ENCODE measurements at regions not wholly inside any gene's neighbourhood (a gene's known extent, or its start where the extent isn't known, plus 50 kb on each side); places are given as distances from the start of the nearest gene placed in this dataset.

DNA sequence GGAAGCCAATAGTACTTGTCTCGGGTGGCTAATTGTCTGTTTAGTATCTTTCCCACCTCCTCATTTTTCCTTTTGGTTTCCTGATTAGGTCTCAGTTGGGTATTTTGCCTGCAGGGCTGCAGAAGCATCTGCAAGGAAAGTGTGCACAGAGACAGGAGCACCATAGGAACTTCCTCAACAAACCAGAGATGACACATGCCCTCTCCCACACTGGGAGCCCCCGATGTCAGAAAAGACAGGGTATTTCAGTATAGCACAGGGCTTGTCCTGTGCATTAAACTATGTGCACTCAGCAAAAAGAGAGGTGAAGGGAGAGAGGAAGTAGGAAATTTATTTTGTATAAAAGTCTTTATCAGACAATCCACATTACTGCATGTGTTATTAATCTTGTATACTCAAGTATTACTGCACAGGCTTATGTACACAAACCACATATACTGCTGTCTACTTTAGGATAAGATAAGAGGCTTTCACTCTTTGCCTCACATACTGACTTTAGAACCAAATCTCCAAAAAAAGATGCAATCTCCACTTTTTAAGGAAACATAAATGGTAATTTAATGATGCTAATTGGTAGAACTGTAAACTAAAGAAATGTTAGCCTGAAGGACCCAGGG, 501.0 kb downstream of the FOXO1 start:
- H3K9me3 Mint-ChIP-seq = no peaks in the 10 kb centered on the region
- no peak for ATAC-seq
- CTCF ChIA-PET = no interaction called here
- H3K4me3 Mint-ChIP-seq = no peak overlapping the region
- H3K36me3 Mint-ChIP-seq = no peaks in the 10 kb centered on the region
- POLR2A ChIA-PET = no interaction called here
- TF ChIP-seq MXD4 (CRISPR knock-in tag; IDR thresholded peaks at IDR 0.05; ENCODE audit: borderline replicate concordance) (no peak), SP1 (CRISPR knock-in tag; conservative IDR thresholded peaks at IDR 0.05) (no peak)
- H3K27ac Mint-ChIP-seq = no peak overlapping the region
- no peak for DNase-seq (ENCODE audit: low spot score)
- H3K27me3 Mint-ChIP-seq (ENCODE audit: low read depth) = no peaks in the 10 kb centered on the region; the same call in 1 of the 2 replicates
- H3K4me1 Mint-ChIP-seq = peaks cover 17% of the 10 kb centered on the region

GRCh38 chr13:40167327-40167726, 499.1 kb downstream of the FOXO1 start:
- ATAC-seq (no peak), DNase-seq (ENCODE audit: low spot score) (no peak)
- no peaks in the 10 kb centered on the region for H3K36me3 Mint-ChIP-seq
- ChIA-PET POLR2A (no interaction called here), CTCF (no interaction called here)
- peaks cover 7% of the 10 kb centered on the region for H3K27me3 Mint-ChIP-seq (ENCODE audit: low read depth)
- H3K9me3 Mint-ChIP-seq = no peaks in the 10 kb centered on the region
- no peak for TF ChIP-seq RORB (CRISPR knock-in tag; IDR thresholded peaks at IDR 0.05)
- TF ChIP-seq, protein P1, sequence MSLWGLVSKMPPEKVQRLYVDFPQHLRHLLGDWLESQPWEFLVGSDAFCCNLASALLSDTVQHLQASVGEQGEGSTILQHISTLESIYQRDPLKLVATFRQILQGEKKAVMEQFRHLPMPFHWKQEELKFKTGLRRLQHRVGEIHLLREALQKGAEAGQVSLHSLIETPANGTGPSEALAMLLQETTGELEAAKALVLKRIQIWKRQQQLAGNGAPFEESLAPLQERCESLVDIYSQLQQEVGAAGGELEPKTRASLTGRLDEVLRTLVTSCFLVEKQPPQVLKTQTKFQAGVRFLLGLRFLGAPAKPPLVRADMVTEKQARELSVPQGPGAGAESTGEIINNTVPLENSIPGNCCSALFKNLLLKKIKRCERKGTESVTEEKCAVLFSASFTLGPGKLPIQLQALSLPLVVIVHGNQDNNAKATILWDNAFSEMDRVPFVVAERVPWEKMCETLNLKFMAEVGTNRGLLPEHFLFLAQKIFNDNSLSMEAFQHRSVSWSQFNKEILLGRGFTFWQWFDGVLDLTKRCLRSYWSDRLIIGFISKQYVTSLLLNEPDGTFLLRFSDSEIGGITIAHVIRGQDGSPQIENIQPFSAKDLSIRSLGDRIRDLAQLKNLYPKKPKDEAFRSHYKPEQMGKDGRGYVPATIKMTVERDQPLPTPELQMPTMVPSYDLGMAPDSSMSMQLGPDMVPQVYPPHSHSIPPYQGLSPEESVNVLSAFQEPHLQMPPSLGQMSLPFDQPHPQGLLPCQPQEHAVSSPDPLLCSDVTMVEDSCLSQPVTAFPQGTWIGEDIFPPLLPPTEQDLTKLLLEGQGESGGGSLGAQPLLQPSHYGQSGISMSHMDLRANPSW (CRISPR knock-in tag; conservative IDR thresholded peaks at IDR 0.05; ENCODE audit: low read depth) = no peak
- TF ChIP-seq, protein P2, sequence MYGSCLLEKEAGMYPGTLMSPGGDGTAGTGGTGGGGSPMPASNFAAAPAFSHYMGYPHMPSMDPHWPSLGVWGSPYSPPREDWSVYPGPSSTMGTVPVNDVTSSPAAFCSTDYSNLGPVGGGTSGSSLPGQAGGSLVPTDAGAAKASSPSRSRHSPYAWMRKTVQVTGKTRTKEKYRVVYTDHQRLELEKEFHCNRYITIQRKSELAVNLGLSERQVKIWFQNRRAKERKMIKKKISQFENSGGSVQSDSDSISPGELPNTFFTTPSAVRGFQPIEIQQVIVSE (CRISPR knock-in tag; IDR thresholded peaks at IDR 0.05; ENCODE audit: borderline replicate concordance) = no peak
- H3K4me1 Mint-ChIP-seq = peaks cover 31% of the 10 kb centered on the region
- no peak overlapping the region for H3K4me3 Mint-ChIP-seq
- H3K27ac Mint-ChIP-seq = no peak overlapping the region

GRCh38 chr13:40168425-40169166, 497.8 kb downstream of the FOXO1 start:
- ChIA-PET CTCF (no interaction called here), POLR2A (no interaction called here)
- Mint-ChIP-seq H3K9me3 (no peaks in the 10 kb centered on the region), H3K4me3 (no peak overlapping the region), H3K27ac (no peak overlapping the region), H3K4me1 (peaks cover 31% of the 10 kb centered on the region), H3K36me3 (no peaks in the 10 kb centered on the region), H3K27me3 (ENCODE audit: low read depth) (peaks cover 19% of the 10 kb centered on the region)
- no peak for TF ChIP-seq ZNF317 (CRISPR knock-in tag; IDR thresholded peaks at IDR 0.05; ENCODE audit: borderline replicate concordance, low read depth)
- ATAC-seq (no peak), DNase-seq (ENCODE audit: low spot score) (no peak)

GRCh38 chr13:40169476-40169875, 497.0 kb downstream of the FOXO1 start:
- TF ChIP-seq, protein P3, sequence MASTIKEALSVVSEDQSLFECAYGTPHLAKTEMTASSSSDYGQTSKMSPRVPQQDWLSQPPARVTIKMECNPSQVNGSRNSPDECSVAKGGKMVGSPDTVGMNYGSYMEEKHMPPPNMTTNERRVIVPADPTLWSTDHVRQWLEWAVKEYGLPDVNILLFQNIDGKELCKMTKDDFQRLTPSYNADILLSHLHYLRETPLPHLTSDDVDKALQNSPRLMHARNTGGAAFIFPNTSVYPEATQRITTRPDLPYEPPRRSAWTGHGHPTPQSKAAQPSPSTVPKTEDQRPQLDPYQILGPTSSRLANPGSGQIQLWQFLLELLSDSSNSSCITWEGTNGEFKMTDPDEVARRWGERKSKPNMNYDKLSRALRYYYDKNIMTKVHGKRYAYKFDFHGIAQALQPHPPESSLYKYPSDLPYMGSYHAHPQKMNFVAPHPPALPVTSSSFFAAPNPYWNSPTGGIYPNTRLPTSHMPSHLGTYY (CRISPR knock-in tag; IDR thresholded peaks at IDR 0.05) = no peak
- no peak for TF ChIP-seq KAT7 (CRISPR knock-in tag; IDR thresholded peaks at IDR 0.05; ENCODE audit: borderline replicate concordance)
- no peak for TF ChIP-seq NR2C2 (CRISPR knock-in tag; IDR thresholded peaks at IDR 0.05)
- no peak for DNase-seq (ENCODE audit: low spot score)
- H3K4me1 Mint-ChIP-seq = peaks cover 31% of the 10 kb centered on the region
- H3K4me3 Mint-ChIP-seq = no peak overlapping the region
- ChIA-PET POLR2A (no interaction called here), CTCF (no interaction called here)
- H3K36me3 Mint-ChIP-seq = no peaks in the 10 kb centered on the region
- no peak for ATAC-seq
- H3K27ac Mint-ChIP-seq = no peak overlapping the region
- peaks cover 27% of the 10 kb centered on the region for H3K27me3 Mint-ChIP-seq (ENCODE audit: low read depth)
- H3K9me3 Mint-ChIP-seq = no peaks in the 10 kb centered on the region

DNA sequence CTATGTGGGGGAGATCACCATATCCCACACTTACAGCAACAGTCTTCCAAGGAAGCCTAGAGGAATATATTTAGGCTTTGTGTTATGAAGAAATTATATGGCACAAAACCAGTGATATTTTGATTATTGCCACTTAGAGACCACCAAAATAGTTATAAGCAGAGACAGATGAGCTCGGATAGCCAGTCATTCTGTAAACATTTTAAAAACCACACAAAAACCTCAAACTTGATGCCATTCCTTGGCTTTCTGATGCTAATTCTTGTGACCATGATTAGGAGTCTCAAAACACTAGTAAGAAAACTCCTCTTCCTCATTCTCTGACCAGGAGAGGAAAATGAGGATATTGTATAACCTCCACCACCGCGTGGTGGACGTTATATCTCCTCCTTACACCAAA, 496.4 kb downstream of the FOXO1 start:
- peaks cover 33% of the 10 kb centered on the region for H3K27me3 Mint-ChIP-seq (ENCODE audit: low read depth)
- H3K4me3 Mint-ChIP-seq = no peak overlapping the region
- ChIA-PET POLR2A (no interaction called here), CTCF (interaction anchor here (1.6 kb wide), 1 partner anchor 101 kb away, joined by 4 read pairs; no protein-coding TSS in a partner anchor)
- H3K36me3 Mint-ChIP-seq = no peaks in the 10 kb centered on the region
- H3K27ac Mint-ChIP-seq = no peak overlapping the region
- no peak for ATAC-seq
- no peaks in the 10 kb centered on the region for H3K9me3 Mint-ChIP-seq
- no peak for DNase-seq (ENCODE audit: low spot score)
- peaks cover 31% of the 10 kb centered on the region for H3K4me1 Mint-ChIP-seq
- TF ChIP-seq, protein P4, sequence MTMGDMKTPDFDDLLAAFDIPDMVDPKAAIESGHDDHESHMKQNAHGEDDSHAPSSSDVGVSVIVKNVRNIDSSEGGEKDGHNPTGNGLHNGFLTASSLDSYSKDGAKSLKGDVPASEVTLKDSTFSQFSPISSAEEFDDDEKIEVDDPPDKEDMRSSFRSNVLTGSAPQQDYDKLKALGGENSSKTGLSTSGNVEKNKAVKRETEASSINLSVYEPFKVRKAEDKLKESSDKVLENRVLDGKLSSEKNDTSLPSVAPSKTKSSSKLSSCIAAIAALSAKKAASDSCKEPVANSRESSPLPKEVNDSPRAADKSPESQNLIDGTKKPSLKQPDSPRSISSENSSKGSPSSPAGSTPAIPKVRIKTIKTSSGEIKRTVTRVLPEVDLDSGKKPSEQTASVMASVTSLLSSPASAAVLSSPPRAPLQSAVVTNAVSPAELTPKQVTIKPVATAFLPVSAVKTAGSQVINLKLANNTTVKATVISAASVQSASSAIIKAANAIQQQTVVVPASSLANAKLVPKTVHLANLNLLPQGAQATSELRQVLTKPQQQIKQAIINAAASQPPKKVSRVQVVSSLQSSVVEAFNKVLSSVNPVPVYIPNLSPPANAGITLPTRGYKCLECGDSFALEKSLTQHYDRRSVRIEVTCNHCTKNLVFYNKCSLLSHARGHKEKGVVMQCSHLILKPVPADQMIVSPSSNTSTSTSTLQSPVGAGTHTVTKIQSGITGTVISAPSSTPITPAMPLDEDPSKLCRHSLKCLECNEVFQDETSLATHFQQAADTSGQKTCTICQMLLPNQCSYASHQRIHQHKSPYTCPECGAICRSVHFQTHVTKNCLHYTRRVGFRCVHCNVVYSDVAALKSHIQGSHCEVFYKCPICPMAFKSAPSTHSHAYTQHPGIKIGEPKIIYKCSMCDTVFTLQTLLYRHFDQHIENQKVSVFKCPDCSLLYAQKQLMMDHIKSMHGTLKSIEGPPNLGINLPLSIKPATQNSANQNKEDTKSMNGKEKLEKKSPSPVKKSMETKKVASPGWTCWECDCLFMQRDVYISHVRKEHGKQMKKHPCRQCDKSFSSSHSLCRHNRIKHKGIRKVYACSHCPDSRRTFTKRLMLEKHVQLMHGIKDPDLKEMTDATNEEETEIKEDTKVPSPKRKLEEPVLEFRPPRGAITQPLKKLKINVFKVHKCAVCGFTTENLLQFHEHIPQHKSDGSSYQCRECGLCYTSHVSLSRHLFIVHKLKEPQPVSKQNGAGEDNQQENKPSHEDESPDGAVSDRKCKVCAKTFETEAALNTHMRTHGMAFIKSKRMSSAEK (CRISPR knock-in tag; IDR thresholded peaks at IDR 0.05; ENCODE audit: borderline replicate concordance) = no peak
- TF ChIP-seq FOXK1 (CRISPR knock-in tag; IDR thresholded peaks at IDR 0.05) (no peak), ZNF219 (CRISPR knock-in tag; IDR thresholded peaks at IDR 0.05; ENCODE audit: borderline replicate concordance) (no peak), SP1 (CRISPR knock-in tag; conservative IDR thresholded peaks at IDR 0.05) (no peak)
- TF ChIP-seq, protein P5, sequence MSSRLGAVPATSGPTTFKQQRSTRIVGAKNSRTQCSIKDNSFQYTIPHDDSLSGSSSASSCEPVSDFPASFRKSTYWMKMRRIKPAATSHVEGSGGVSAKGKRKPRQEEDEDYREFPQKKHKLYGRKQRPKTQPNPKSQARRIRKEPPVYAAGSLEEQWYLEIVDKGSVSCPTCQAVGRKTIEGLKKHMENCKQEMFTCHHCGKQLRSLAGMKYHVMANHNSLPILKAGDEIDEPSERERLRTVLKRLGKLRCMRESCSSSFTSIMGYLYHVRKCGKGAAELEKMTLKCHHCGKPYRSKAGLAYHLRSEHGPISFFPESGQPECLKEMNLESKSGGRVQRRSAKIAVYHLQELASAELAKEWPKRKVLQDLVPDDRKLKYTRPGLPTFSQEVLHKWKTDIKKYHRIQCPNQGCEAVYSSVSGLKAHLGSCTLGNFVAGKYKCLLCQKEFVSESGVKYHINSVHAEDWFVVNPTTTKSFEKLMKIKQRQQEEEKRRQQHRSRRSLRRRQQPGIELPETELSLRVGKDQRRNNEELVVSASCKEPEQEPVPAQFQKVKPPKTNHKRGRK (CRISPR knock-in tag; IDR thresholded peaks at IDR 0.05; ENCODE audit: borderline replicate concordance) = no peak
